ENCODE measurements at regions not wholly inside any gene's neighbourhood (a gene's known extent, or its start where the extent isn't known, plus 50 kb on each side); places are given as distances from the start of the nearest gene placed in this dataset.
"Not testable (repeated sequence)": the region's sequence is repeated elsewhere in the genome, so short reads cannot be mapped to it uniquely, and the experiment has no call there.

DNA sequence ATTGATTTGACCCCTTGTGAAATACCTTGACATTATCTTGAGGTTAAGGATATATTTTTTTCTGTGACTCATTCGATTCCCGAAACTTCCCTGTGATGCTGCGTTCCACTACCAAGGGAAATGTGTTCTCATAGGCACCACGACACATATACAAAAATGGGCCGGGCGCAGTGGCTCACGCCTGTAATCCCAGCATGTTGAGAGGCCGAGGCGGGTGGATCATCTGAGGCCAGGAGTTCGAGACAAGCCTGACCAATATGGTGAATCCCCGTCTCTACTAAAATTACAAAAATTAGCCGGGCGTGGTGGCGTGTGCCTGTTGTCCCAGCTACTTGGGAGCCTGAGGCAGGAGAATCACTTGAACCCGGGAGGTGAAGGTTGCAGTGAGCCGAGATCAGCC is 188.3 kb upstream of the FAM47A start:
- FAIRE-seq; H3K27ac ChIP-seq (ENCODE audit: insufficient read depth, low read depth, low read length); BruUV-seq (replicated peaks); POLR2A ChIA-PET; DNase-seq (ENCODE audit: low read depth, low spot score); H3K9ac ChIP-seq (replicated peaks; ENCODE audit: extremely low read depth, insufficient read depth, low read length); H3K79me2 ChIP-seq (ENCODE audit: control insufficient read depth, insufficient read depth, low read length); H3K27me3 ChIP-seq (ENCODE audit: control insufficient read depth in 2 of 2, insufficient read depth in 2 of 2, low read length in 2 of 2); H3K9me3 ChIP-seq (replicated peaks; ENCODE audit: control insufficient read depth, insufficient read depth, low read length); H3K4me1 ChIP-seq (ENCODE audit: control insufficient read depth, extremely low read depth, insufficient read depth, low read length); H3K36me3 ChIP-seq (ENCODE audit: control insufficient read depth in 2 of 2, extremely low read depth in 1 of 2, insufficient read depth in 2 of 2, low read length in 2 of 2); H2AFZ ChIP-seq (ENCODE audit: low read depth, low read length); dilution Hi-C loops (cut with MboI; ENCODE audit: extremely low pct_ligation_motif_present, low sequenced_read_pairs); H3K4me2 ChIP-seq (ENCODE audit: insufficient read depth, low read length); intact Hi-C loops (cut with micrococcal nuclease); CTCF ChIA-PET; H3K9me1 ChIP-seq (replicated peaks; ENCODE audit: control insufficient read depth, extremely low read depth, insufficient read depth, low read length); H3K4me3 ChIP-seq (replicated peaks in 1 of 3; ENCODE audit: insufficient read depth in 1 of 3, low read depth in 1 of 3, low read length in 3 of 3); H4K20me1 ChIP-seq (replicated peaks; ENCODE audit: control insufficient read depth, extremely low read depth, insufficient read depth, low read length): not testable (repeated sequence)

DNA sequence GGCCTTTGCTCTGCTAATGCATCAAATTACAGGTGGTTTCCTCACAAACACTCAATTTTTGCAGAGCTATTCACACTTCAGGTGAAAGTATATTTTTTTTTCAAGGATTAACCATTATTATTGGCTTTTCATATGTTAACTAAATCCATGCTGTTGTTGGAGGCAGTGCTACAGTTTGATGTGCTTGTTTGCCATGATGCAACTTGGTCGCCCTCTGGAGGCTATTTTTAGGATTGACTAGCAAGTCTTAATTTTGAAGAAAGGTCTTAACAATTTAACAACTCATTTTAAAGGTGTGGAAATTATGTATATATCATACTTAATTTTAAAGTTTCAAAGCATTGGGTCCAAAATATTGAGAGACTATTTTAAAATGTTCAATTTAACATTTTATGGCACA is 168.8 kb upstream of the FAM47A start:
- no peaks in the 10 kb centered on the region for H3K79me2 ChIP-seq (ENCODE audit: control insufficient read depth, insufficient read depth, low read length)
- dilution Hi-C loops (cut with MboI; ENCODE audit: extremely low pct_ligation_motif_present, low sequenced_read_pairs) = no loop called here
- H3K4me1 ChIP-seq (ENCODE audit: control insufficient read depth, extremely low read depth, insufficient read depth, low read length) = no peaks in the 10 kb centered on the region
- no peaks in the 10 kb centered on the region for H3K9me1 ChIP-seq (replicated peaks; ENCODE audit: control insufficient read depth, extremely low read depth, insufficient read depth, low read length)
- no peaks in the 10 kb centered on the region for H3K27me3 ChIP-seq (ENCODE audit: control insufficient read depth in 2 of 2, insufficient read depth in 2 of 2, low read length in 2 of 2)
- TF ChIP-seq, protein P1, sequence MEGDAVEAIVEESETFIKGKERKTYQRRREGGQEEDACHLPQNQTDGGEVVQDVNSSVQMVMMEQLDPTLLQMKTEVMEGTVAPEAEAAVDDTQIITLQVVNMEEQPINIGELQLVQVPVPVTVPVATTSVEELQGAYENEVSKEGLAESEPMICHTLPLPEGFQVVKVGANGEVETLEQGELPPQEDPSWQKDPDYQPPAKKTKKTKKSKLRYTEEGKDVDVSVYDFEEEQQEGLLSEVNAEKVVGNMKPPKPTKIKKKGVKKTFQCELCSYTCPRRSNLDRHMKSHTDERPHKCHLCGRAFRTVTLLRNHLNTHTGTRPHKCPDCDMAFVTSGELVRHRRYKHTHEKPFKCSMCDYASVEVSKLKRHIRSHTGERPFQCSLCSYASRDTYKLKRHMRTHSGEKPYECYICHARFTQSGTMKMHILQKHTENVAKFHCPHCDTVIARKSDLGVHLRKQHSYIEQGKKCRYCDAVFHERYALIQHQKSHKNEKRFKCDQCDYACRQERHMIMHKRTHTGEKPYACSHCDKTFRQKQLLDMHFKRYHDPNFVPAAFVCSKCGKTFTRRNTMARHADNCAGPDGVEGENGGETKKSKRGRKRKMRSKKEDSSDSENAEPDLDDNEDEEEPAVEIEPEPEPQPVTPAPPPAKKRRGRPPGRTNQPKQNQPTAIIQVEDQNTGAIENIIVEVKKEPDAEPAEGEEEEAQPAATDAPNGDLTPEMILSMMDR (IDR thresholded peaks at IDR 0.05; ENCODE audit: extremely low read depth in 1 of 2, insufficient read depth in 1 of 2, low read depth in 1 of 2, low read length in 2 of 2) = peak in 1 of 2 donors; percentile 44
- TF ChIP-seq, protein P2, sequence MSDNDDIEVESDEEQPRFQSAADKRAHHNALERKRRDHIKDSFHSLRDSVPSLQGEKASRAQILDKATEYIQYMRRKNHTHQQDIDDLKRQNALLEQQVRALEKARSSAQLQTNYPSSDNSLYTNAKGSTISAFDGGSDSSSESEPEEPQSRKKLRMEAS (IDR thresholded peaks at IDR 0.05; ENCODE audit: insufficient read depth, insufficient read length) = no peak
- H3K4me2 ChIP-seq (ENCODE audit: insufficient read depth, low read length) = no peak overlapping the region
- BruUV-seq (replicated peaks) = no TSS peak
- no peak overlapping the region for H2AFZ ChIP-seq (ENCODE audit: low read depth, low read length)
- no peak overlapping the region for H3K4me3 ChIP-seq (replicated peaks in 1 of 3; ENCODE audit: insufficient read depth in 1 of 3, low read depth in 1 of 3, low read length in 3 of 3)
- H3K27ac ChIP-seq (ENCODE audit: insufficient read depth, low read depth, low read length) = no peak overlapping the region
- no peaks in the 10 kb centered on the region for H3K36me3 ChIP-seq (ENCODE audit: control insufficient read depth in 2 of 2, extremely low read depth in 1 of 2, insufficient read depth in 2 of 2, low read length in 2 of 2)
- no peak overlapping the region for H3K9ac ChIP-seq (replicated peaks; ENCODE audit: extremely low read depth, insufficient read depth, low read length)
- CTCF ChIA-PET = interaction anchor here (0.8 to 2.1 kb wide), 3 partner anchors 40 to 1770 kb away, joined by 3 to 28 read pairs (median 3); no protein-coding TSS in a partner anchor
- FAIRE-seq (peak; percentile 63), DNase-seq (ENCODE audit: low read depth, low spot score) (peak; percentile 69)
- POLR2A ChIA-PET = no interaction called here
- intact Hi-C loops (cut with micrococcal nuclease) = loop anchor here (1.0 to 5.0 kb wide), 5 partner anchors 574 to 1819 kb away; no protein-coding TSS in a partner anchor
- no peaks in the 10 kb centered on the region for H4K20me1 ChIP-seq (replicated peaks; ENCODE audit: control insufficient read depth, extremely low read depth, insufficient read depth, low read length)
- H3K9me3 ChIP-seq (replicated peaks; ENCODE audit: control insufficient read depth, insufficient read depth, low read length) = no peaks in the 10 kb centered on the region

Measured in endothelial cell of umbilical vein (primary cell).